NCI-H345 treated with DMSO at 0.1 percent for 48 hours (cell line): ENCODE measurements at regions not wholly inside any gene's neighbourhood (a gene's known extent, or its start where the extent isn't known, plus 50 kb on each side); places are given as distances from the start of the nearest gene placed in this dataset.

Experiments used
- DNase-seq: peaks from one replicate; lab custom pipeline; 2025; ENCODE audit not compliant: unreplicated experiment; lab: John Stamatoyannopoulos, UW

- DNase-seq, result no peak
Observed at GRCh38 chr7:1286946-1287645, 54.4 kb downstream of the UNCX start.

GRCh38 chr7:1287752-1288201, 55.1 kb downstream of the UNCX start:
- DNase-seq, result no peak

DNA sequence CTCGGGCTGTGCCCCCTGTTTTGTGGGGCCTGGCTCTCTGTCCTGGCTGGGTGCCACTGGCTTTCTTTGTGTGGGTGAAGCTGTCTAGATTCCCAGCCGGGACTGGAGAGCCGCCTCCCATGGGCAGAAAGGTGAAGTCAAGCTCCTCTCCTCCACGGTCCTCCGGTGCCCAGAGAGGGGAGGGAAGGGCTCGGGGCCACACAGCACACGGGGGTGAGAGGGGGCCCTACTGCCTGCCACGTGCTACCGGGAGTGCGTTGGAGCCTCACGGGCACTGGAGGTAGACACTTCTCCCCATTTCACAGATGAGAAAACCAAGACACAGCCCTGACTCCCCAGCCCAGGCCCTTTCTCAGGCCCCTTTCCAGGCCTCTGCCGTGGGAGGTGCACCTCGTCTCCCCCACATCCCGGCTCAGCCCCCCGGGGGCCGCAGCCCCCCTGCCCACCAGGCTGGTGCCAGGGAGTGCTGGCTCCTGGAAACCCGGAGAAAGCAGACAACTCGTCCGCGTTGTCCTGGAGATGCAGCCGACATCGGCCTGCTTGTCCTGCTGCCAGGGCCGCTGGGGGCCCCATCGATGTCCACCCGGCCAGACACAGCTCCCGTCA, 55.8 kb downstream of the UNCX start:
- no peak for DNase-seq

- no peak for DNase-seq
Observed at GRCh38 chr7:1288996-1289551, 56.4 kb downstream of the UNCX start.

- DNase-seq, result no peak
Observed at GRCh38 chr7:1289666-1290025, 57.0 kb downstream of the UNCX start.

GRCh38 chr7:1290026-1290678, 57.5 kb downstream of the UNCX start:
- no peak for DNase-seq

DNA sequence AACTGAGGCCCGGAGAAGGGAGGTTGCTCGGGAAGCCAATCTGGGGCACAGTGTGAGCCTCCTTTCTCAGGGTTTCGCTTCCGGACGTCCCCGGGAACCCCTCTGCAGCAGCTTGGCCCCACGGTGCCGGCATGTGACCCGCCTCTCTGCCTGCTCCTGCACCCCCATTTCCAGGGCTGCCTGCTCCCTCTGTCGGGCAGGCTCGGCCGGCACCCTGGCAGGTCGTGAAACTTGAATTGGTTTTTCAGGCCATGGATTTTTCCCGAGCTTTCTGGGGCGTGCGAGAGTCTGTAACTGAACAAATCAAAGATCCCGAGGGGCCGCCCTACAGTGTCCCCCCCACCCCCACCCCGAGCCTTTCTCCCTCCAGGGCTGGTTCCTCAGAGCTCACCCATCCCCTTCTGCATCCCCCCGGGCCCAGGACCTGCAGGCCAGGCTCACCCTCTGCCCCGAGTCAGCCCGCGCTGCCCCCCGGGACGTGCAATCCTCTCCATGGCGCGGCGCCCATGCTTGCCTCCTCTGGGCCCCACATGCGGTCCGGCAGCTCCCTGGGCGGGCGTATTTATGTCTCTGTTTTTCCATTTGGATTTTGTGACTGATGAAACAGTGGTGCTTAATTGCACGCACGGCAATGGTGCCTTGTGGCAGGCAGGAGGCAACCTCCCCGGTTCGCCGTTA, 58.1 kb downstream of the UNCX start:
- no peak for DNase-seq

DNA sequence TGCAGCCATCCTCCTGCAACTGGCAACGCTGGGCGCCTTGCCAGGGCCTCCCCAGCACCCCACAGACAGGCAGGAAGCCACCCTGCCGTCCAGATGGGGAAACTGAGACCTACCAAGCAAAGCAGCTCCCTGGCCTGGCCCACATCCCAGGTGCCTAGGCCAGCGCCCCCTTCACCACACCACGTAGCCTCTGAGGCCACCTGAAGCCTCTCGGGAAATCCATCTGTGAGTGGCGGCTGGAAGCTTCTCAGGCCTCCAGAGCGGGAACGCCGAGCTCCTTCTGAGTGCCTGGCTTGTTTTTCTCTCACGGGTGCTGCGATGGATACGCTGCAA, 58.7 kb downstream of the UNCX start:
- DNase-seq, result no peak

- DNase-seq, result no peak
Observed at GRCh38 chr7:1291845-1292765, 59.4 kb downstream of the UNCX start.

GRCh38 chr7:1292972-1293830, 60.5 kb downstream of the UNCX start:
- DNase-seq, result no peak

GRCh38 chr7:1293950-1294411, 61.3 kb downstream of the UNCX start:
- no peak for DNase-seq

DNA sequence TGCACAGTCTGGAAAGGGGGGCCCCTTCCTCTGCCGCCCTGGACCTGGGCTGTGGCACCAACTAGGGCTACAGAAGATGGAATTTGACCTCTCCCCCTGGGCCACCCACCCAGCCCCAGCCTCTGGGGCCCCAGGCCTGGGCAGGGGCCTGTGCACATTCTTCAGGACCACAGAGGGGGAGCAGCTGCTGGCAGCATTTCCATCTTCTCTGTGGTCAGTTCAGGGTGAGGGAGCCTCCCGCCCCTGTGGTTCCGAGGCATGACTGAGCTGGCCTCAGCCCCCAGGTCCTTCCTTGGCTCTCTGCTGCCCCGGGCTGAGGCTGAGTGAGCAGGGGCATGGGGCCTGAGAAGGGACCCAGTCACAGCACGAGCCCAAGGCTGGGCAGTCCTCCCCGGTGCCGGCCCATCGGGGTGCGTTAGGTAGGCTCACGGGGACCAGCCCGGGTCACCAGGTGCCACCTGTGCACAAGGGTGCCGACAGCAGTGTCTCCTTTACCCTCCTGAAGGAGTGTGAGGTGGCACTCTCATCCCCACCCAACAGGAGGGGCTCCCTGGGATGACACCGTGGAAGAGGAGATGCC, 63.2 kb downstream of the UNCX start:
- no peak for DNase-seq

GRCh38 chr7:1296356-1296981, 63.8 kb downstream of the UNCX start:
- no peak for DNase-seq

DNA sequence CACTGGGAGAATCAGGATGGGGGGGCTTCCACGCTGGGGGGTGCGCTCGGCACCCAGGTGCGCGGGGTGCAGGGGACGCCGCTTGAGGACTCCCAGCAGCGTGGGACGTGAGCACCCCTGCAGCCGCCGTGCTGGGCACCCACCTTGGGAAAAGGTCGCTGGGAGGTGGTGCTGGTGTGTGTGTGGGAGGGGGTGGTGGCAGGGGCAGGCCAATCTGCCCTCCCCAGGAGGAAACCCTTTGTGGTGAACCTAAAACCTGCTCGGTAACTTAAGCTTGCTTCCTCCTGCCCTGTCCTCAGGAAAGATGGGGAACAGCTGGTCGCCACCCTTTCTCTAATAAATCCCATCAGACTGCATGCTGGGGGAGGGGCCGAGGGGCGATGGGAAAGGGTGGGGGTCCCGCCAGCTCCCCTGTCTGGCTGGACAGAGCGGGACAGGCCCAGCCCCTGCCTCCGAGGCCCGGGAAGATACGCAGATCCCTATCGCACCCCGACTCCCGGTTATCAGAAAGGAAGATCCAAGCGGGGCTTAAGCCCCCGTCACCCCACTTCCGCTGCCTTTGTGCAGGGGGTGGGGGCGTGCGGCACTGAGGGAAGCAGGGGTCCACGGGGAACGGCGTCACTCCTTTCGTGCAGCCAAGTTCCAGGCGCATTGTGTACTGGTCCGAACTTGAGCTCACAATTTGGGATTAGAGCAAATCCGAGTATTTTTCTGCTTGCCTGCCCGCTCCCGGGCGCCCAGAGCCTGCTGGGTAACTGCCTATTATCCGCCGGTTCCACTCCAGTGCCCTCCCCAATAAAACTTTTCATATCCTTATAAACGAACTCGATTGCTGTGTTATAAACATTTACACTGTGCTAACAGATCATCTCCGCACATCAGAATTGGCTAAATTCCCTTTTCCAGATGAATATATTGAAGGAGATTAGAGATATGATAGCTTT, 64.6 kb downstream of the UNCX start:
- no peak for DNase-seq

- DNase-seq, result no peak
Observed at GRCh38 chr7:1298051-1298930, 65.6 kb downstream of the UNCX start.

DNA sequence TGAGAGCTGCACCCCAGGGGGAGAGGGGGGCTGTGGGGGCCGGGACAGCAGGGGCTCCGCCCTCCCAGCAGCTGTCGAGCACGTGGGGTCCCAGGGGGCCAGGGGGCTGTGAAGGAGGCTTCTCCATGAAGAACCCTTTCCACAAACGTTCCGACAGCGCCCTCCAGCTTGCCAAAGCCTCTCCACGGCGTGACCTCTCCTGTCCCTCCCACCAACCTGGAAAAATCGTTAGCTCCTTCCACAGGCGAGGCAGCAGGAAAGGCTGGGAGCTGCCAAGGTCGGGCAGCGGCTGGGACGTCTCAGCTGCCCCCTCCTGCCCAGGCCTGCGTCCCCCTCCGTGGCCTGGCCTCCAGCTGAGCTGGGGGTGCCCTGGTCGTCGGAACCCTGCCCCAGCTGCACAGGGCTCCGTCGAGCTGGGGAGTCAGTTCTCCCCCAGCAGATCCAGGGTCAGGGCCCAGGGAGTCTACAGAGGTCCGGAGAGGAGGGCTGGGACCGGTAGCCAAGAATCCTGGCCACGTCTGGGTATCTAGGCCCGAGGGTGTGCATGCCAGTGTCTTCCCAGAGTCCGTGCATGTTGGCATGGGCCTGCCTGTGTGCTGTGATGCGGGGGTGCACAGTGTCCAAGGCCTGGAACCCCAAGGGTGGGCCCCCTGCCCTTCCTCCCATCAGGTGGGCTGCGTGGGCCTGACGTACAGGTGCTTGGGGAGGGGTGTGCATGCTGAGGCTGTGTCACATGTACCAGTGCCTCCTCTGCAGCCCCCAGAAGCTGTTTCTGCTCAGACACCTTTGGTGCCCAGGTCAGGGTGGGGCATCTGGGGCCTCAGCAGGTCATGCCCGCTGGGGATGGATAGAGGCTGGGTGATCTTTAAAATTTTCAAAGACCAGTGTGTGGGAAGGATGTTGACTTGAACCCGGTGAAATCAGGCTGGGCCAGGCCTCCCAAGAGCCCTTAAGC, 66.5 kb downstream of the UNCX start:
- DNase-seq, result no peak
